SK-N-SH (cell line): ENCODE measurements at regions not wholly inside any gene's neighbourhood (a gene's known extent, or its start where the extent isn't known, plus 50 kb on each side); places are given as distances from the start of the nearest gene placed in this dataset.

Experiments
- CTCF ChIA-PET: fragments of 300-600, 350-600 bp; formaldehyde crosslinking; extraction: SDS; loops from one replicate; lab custom pipeline; 2021; lab: Yijun Ruan, JAX
- POLR2A ChIA-PET: fragments of 350-600 bp; sonication (Branson Sonifier 250); formaldehyde crosslinking; extraction: SDS; loops from one replicate; lab custom pipeline; 2020; ENCODE audit warnings: antibody characterized with exemption, inconsistent platforms; lab: Yijun Ruan, JAX
- DNase-seq: peaks from one replicate; pipeline ENCODE4 v3.0.0; 2012
- H2AFZ ChIP-seq: fragments of 200-600 bp; sonication (generic); 2 replicates; pipeline ENCODE4 v1.8.1; 2016; ENCODE audit warnings: antibody characterized with exemption, mild to moderate bottlenecking, low read depth
- H3F3A ChIP-seq: fragments of 200-600 bp; sonication (generic); replicated peaks from 2 replicates; pipeline ENCODE3; 2016; ENCODE audit warnings: antibody characterized with exemption, mild to moderate bottlenecking; ENCODE audit not compliant: insufficient read depth
- H3K27ac ChIP-seq, 2 experiments: fragments of 200-500 bp in 1 of 2; fragments of 200-600 bp in 1 of 2; sonication (Bioruptor generic) in 1 of 2; sonication (generic), shearing (Covaris generic) in 1 of 2; 2 replicates each; pipeline versions ENCODE4 v1.5.1 to v1.6.1; 2014 to 2016; ENCODE audit warnings: low read depth in 2 of 2, inconsistent platforms in 1 of 2, low read length in 1 of 2, mild to moderate bottlenecking in 1 of 2, mixed read lengths in 1 of 2
- H3K27me3 ChIP-seq: fragments of 200-600 bp; sonication (generic), shearing (Covaris generic); 2 replicates; pipeline ENCODE4 v1.6.1; 2016; ENCODE audit warnings: mixed run types; ENCODE audit not compliant: insufficient read depth
- H3K36me3 ChIP-seq, 2 experiments: fragments of 200-500 bp in 1 of 2; fragments of 200-600 bp in 1 of 2; sonication (Bioruptor generic) in 1 of 2; sonication (generic) in 1 of 2; replicated peaks in 1 of 2; 2 replicates each; pipeline versions ENCODE3 to v1.5.1; 2014 to 2016; ENCODE audit warnings: low read length in 1 of 2, mild to moderate bottlenecking in 1 of 2; ENCODE audit not compliant: insufficient read depth in 2 of 2, control insufficient read depth in 1 of 2
- H3K4me1 ChIP-seq, 2 experiments: fragments of 200-500 bp in 1 of 2; fragments of 200-600 bp in 1 of 2; sonication (Bioruptor generic) in 1 of 2; sonication (generic), shearing (Covaris generic) in 1 of 2; 2 replicates each; pipeline versions ENCODE4 v1.5.1 to v1.6.1; 2014 to 2016; ENCODE audit warnings: low read depth in 1 of 2, low read length in 1 of 2, mixed run types in 1 of 2; ENCODE audit not compliant: insufficient read depth in 2 of 2, control insufficient read depth in 1 of 2
- H3K4me2 ChIP-seq: fragments of 200-600 bp; sonication (generic), shearing (Covaris generic); 2 replicates; pipeline ENCODE4 v1.6.1; 2017; ENCODE audit warnings: mixed run types
- H3K4me3 ChIP-seq, 2 experiments: fragments of 200-500 bp in 1 of 2; fragments of 200-600 bp in 1 of 2; sonication (Bioruptor generic) in 1 of 2; sonication (generic), shearing (Covaris generic) in 1 of 2; 2 replicates each; pipeline versions ENCODE4 v1.5.1 to v1.8.1; 2014 to 2016; ENCODE audit warnings: low read depth in 2 of 2, inconsistent platforms in 1 of 2, low read length in 1 of 2, mild to moderate bottlenecking in 1 of 2, mixed read lengths in 1 of 2, moderate library complexity in 1 of 2
- H3K79me2 ChIP-seq: fragments of 200-600 bp; sonication (generic); 2 replicates; pipeline ENCODE4 v1.8.1; 2017; ENCODE audit warnings: mild to moderate bottlenecking; ENCODE audit not compliant: insufficient read depth
- H3K9ac ChIP-seq: fragments of 200-600 bp; sonication (generic); 2 replicates; pipeline ENCODE4 v1.6.1; 2017; ENCODE audit warnings: mixed run types
- H3K9me2 ChIP-seq: fragments of 200-600 bp; sonication (generic); 2 replicates; pipeline ENCODE4 v1.6.1; 2017; ENCODE audit warnings: mixed run types
- H3K9me3 ChIP-seq: fragments of 200-600 bp; sonication (generic); 2 replicates; pipeline ENCODE4 v1.6.1; 2017; ENCODE audit warnings: mixed run types, mild to moderate bottlenecking, moderate library complexity
- H4K20me1 ChIP-seq: fragments of 200-600 bp; sonication (generic); 2 replicates; pipeline ENCODE4 v1.6.1; 2017; ENCODE audit warnings: mild to moderate bottlenecking, mixed run types; ENCODE audit not compliant: insufficient read depth
- EP300 ChIP-seq, 2 experiments: IDR thresholded peaks; 2 replicates each; pipeline versions ENCODE4 v1.4.0 to v1.6.1; 2012; ENCODE audit warnings: borderline replicate concordance in 1 of 2, low read depth in 1 of 2, low read length in 1 of 2
- EZH2phosphoT487 ChIP-seq: fragments of 200-600 bp; sonication (generic); IDR thresholded peaks from 2 replicates; pipeline ENCODE4 v1.6.1; 2017; ENCODE audit warnings: low read depth, mixed run types, mild to moderate bottlenecking, antibody characterized with exemption, moderate library complexity, borderline replicate concordance
- FOSL2 ChIP-seq: IDR thresholded peaks from 2 replicates; pipeline ENCODE4 v1.4.0; 2012; ENCODE audit warnings: low read depth, mild to moderate bottlenecking, moderate library complexity, borderline replicate concordance
- FOXJ3 ChIP-seq: sonication (generic); formaldehyde crosslinking; IDR thresholded peaks from 2 replicates; pipeline ENCODE4 v1.5.1; 2020; ENCODE audit warnings: mild to moderate bottlenecking, missing genetic modification reagents
- FOXM1 ChIP-seq: IDR thresholded peaks from 2 replicates; pipeline ENCODE4 v1.4.0; 2012; ENCODE audit warnings: low read depth, mild to moderate bottlenecking
- GATA2 ChIP-seq: sonication (generic); formaldehyde crosslinking; IDR thresholded peaks from 2 replicates; pipeline ENCODE4 v1.5.0; 2020; ENCODE audit warnings: mild to moderate bottlenecking, missing genetic modification reagents
- IRF3 ChIP-seq: fragments of 150-350 bp; IDR thresholded peaks from 2 replicates; pipeline ENCODE4 v1.6.1; 2016; ENCODE audit warnings: mild to moderate bottlenecking, low read depth, low read length
- MEF2A ChIP-seq: IDR thresholded peaks from 2 replicates; pipeline ENCODE4 v1.4.0; 2012; ENCODE audit warnings: low read depth, borderline replicate concordance
- MXI1 ChIP-seq: IDR thresholded peaks from 2 replicates; pipeline ENCODE4 v1.6.1; 2012; ENCODE audit warnings: mild to moderate bottlenecking, low read depth, low read length, improper control_type of control experiment
- NFIC ChIP-seq: IDR thresholded peaks from 2 replicates; pipeline ENCODE4 v1.4.0; 2012; ENCODE audit warnings: borderline replicate concordance
- POLR2AphosphoS5 ChIP-seq: IDR thresholded peaks from 2 replicates; pipeline ENCODE4 v1.6.1; 2012; ENCODE audit warnings: low read depth, low read length
- RAD21 ChIP-seq: IDR thresholded peaks from 2 replicates; pipeline ENCODE4 v1.6.1; 2012; ENCODE audit warnings: mild to moderate bottlenecking, low read length
- RXRA ChIP-seq: IDR thresholded peaks from 2 replicates; pipeline ENCODE4 v1.4.0; 2012; ENCODE audit warnings: low read depth, mild to moderate bottlenecking, borderline replicate concordance
- TEAD4 ChIP-seq: IDR thresholded peaks from 2 replicates; pipeline ENCODE4 v1.4.0; 2012; ENCODE audit warnings: mild to moderate bottlenecking, borderline replicate concordance; ENCODE audit not compliant: insufficient read depth
- YY1 ChIP-seq: IDR thresholded peaks from 2 replicates; pipeline ENCODE4 v1.4.0; 2012; ENCODE audit warnings: low read depth, mild to moderate bottlenecking
- ZBTB33 ChIP-seq: IDR thresholded peaks from 2 replicates; pipeline ENCODE4 v1.4.0; 2012; ENCODE audit warnings: low read depth, borderline replicate concordance

- TF ChIP-seq RAD21: no peak
Observed at GRCh38 chr5:129244478-129244877, 149.9 kb downstream of the ISOC1 start (continued).

- Histone ChIP-seq H3K9me2 (no peaks in the 10 kb centered on the region), H3K27ac (no peak overlapping the region), H3K9me3 (no peaks in the 10 kb centered on the region), H3K9ac (no peak overlapping the region), H4K20me1 (no peaks in the 10 kb centered on the region), H3K4me3 (no peak overlapping the region), H3K36me3 (no peaks in the 10 kb centered on the region), H3F3A (no peaks in the 10 kb centered on the region), H3K4me1 (peaks cover 0 to 2% of the 10 kb centered on the region in 2 experiments; a peak in 2 of 4 replicates), H3K4me2 (no peak overlapping the region), H3K79me2 (no peaks in the 10 kb centered on the region), H2AFZ (no peak overlapping the region), H3K27me3 (no peaks in the 10 kb centered on the region)
- ChIA-PET POLR2A (no interaction called here), CTCF (no interaction called here)
- TF ChIP-seq RXRA (no peak), POLR2AphosphoS5 (no peak), FOXM1 (no peak), EZH2phosphoT487 (no peak), GATA2 (CRISPR knock-in tag) (no peak), FOSL2 (no peak), YY1 (no peak), ZBTB33 (no peak), MEF2A (no peak), MXI1 (no peak), RAD21 (no peak), EP300 (IDR thresholded peaks at IDR 0.05; ENCODE audit: borderline replicate concordance in 1 of 2, low read depth in 1 of 2, low read length in 1 of 2) (no peak), IRF3 (no peak), FOXJ3 (no peak), NFIC (no peak), TEAD4 (no peak)
- DNase-seq: no peak
Observed at GRCh38 chr5:129245489-129245888, 150.9 kb downstream of the ISOC1 start.
